HG03378 (cell line): ENCODE measurements at regions not wholly inside any gene's neighbourhood (a gene's known extent, or its start where the extent isn't known, plus 50 kb on each side); places are given as distances from the start of the nearest gene placed in this dataset.
"Not testable (repeated sequence)": the region's sequence is repeated elsewhere in the genome, so short reads cannot be mapped to it uniquely, and the experiment has no call there.

Experiments
- ATAC-seq: cut with Tn5 transposase; IDR thresholded peaks from one replicate; pipeline ENCODE4 v1.9.1; 2021; ENCODE audit warnings: mild to moderate bottlenecking, moderate library complexity; ENCODE audit not compliant: unreplicated experiment

DNA sequence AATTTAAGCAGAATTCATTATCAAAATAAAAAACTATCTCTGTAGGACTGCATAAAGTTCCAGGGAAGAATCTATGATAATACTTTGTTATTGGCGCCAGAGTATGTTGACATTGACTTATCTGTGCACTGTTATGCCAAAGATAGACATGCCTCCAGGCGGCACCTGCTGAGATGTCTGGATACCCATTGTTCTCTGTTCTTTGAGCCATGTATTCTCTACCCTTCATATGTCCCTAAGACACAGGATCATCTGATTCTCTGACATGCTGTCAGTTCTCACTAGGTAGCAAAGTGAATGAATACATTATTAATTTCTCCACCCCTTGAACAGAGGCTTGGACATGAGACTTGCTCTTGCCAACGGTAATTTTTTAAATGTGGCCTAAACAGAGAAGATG, 517.8 kb upstream of the SLITRK5 start:
- ATAC-seq: no peak

GRCh38 chr13:87166348-87166747, 504.8 kb upstream of the SLITRK5 start:
- no peak for ATAC-seq

GRCh38 chr13:87168390-87168789, 502.8 kb upstream of the SLITRK5 start:
- no peak for ATAC-seq

GRCh38 chr13:87169337-87169736, 501.8 kb upstream of the SLITRK5 start:
- no peak for ATAC-seq

GRCh38 chr13:87172166-87172835, 498.9 kb upstream of the SLITRK5 start:
- no peak for ATAC-seq

- ATAC-seq: not testable (repeated sequence)
Measured at GRCh38 chr13:87185138-87185537, 486.0 kb upstream of the SLITRK5 start.

GRCh38 chr13:87186647-87187046, 484.5 kb upstream of the SLITRK5 start:
- ATAC-seq: not testable (repeated sequence)

DNA sequence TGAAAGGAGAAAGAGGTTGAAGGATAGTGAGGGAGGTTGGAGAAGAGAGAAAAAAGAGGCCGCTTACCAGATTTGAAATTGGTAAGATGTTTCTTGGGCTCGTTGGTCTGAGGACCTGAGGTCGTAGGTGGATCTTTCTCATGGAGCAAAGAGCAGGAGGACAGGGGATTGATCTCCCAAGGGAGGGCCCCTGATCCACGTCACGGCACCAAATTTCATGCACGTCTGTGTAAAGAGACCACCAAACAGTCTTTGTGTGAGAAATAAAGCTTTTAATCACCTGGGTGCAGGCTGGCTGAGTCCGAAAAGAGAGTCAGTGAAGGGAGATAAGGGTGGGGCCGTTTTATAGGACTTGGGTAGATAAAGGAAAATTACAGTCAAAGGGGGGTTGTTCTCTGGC, 479.7 kb upstream of the SLITRK5 start:
- ATAC-seq: not testable (repeated sequence)

- ATAC-seq: no peak
Measured at GRCh38 chr13:87198371-87198770, 472.8 kb upstream of the SLITRK5 start.

GRCh38 chr13:87206708-87207107, 464.5 kb upstream of the SLITRK5 start:
- no peak for ATAC-seq

- ATAC-seq: no peak
Measured at GRCh38 chr13:87207280-87208003, 463.7 kb upstream of the SLITRK5 start.

DNA sequence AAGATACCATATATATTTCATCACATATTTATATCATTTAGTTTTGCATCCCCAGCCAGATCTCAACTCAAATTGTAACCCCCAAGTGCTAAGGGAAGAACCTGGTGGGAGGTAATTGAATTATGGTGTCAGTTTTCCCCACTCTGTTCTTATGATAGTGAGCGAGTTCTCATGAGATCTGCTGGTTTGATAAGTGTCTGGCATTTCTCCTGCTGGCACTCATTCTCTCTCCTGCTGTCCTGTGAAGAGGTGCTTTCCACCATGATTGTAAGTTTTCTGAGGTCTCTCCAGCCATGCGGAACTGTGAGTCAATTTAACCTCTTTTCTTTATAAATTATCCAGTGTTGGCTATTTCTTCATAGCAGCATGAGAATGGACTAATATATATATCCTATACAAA, 462.5 kb upstream of the SLITRK5 start:
- ATAC-seq: no peak

- no peak for ATAC-seq
Measured at GRCh38 chr13:87234981-87235380, 436.2 kb upstream of the SLITRK5 start.

GRCh38 chr13:87235621-87236020, 435.6 kb upstream of the SLITRK5 start:
- ATAC-seq: no peak

DNA sequence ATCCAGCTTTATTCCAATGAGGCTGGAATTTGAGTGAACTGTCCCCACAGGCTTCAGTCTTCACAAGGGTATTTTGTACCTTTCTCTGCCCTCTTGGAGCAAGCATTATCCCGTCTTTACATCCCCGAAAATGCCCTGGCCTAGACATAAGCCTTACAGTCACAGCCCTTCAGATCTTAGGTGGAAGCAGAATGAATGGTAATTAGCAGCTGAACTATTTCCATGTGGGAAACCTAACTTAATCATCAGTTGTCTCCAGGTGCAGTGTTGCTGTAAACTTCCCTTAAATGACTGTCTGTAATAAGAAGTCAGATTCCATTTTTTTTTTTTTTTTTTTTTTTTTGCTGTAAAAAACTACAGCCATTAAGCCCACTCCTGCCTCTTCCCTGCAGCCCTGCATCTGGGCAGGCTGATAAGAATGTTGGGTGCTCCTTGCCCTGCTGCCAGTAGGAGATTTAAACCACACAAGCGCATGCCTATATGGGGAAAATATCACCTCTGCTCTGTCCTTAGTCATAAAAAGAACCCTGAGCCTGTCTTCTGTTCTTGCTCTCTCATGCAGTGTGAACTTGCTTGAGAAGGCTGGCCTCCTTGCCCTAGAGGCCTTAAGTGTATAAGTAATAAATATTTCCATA, 426.8 kb upstream of the SLITRK5 start:
- no peak for ATAC-seq

GRCh38 chr13:87249847-87250246, 421.3 kb upstream of the SLITRK5 start:
- ATAC-seq: not testable (repeated sequence)

- no peak for ATAC-seq
Measured at GRCh38 chr13:87255394-87255793, 415.8 kb upstream of the SLITRK5 start.

- ATAC-seq: no peak
Measured at GRCh38 chr13:87259479-87260083, 411.6 kb upstream of the SLITRK5 start.

DNA sequence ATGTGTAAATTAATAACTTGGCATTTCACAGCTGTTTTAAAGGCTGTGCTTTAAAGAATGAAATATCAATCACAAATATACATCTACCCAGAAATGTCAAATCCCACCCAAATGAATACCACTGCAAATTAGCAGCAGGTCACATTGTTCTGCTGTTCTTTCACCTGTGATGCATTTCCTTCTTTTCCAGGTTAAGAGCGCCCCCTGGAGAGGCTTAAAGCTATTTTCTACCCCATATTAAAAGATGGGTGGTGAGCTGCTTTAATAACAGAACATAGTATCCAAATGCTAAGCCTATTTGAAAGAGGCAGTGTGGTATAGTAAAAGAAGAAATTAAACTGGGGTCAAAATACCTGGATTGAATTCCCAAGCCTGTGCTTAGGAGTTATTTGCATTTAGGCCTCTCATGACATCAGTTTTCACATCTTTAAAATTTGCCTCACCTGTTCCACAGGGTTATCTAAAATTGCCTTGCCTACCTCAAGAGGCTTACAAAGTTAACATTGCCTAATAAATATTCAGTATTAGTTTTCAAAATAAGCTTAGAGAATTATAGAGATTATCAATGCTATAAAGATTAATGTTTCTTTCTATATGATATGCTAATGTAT, 396.9 kb upstream of the SLITRK5 start:
- ATAC-seq: no peak

GRCh38 chr13:87280139-87280538, 391.0 kb upstream of the SLITRK5 start:
- ATAC-seq: no peak

- no peak for ATAC-seq
Measured at GRCh38 chr13:87287721-87288120, 383.4 kb upstream of the SLITRK5 start.
